Stimulated activated naive CD8-positive, alpha-beta T cell treated with anti-CD3 and anti-CD28 coated beads, Interleukin-15, Interleukin-2, amounts not matched to agents 100 U/mL and 50 U/mL, for 24 hours (primary cell): ENCODE measurements at regions not wholly inside any gene's neighbourhood (a gene's known extent, or its start where the extent isn't known, plus 50 kb on each side); places are given as distances from the start of the nearest gene placed in this dataset.

ENCODE experiments used
- ATAC-seq: fragments of 150-1000 bp; cut with Tn5 transposase; one replicate; pipeline ENCODE4 v1.10.0; 2021
- DNase-seq: peaks from one replicate; pipeline ENCODE4 v3.0.0; 2021

- no peak for ATAC-seq
- DNase-seq: no peak
Measured at GRCh38 chr1:4986306-4986705, 331.9 kb downstream of the AJAP1 start.

GRCh38 chr1:4984841-4985240 lies 330.4 kb downstream of the AJAP1 start:
- DNase-seq (no peak), ATAC-seq (no peak)

- DNase-seq (no peak), ATAC-seq (no peak)
Measured at GRCh38 chr1:4980211-4980610, 325.8 kb downstream of the AJAP1 start.

GRCh38 chr1:4978660-4979390 lies 324.4 kb downstream of the AJAP1 start:
- no peak for DNase-seq
- ATAC-seq: no peak

GRCh38 chr1:4977701-4978100 lies 323.3 kb downstream of the AJAP1 start:
- ATAC-seq: no peak
- DNase-seq: no peak

GRCh38 chr1:4976859-4977440 lies 322.5 kb downstream of the AJAP1 start:
- no peak for ATAC-seq
- DNase-seq: no peak

GRCh38 chr1:4975856-4976255 lies 321.4 kb downstream of the AJAP1 start:
- no peak for DNase-seq
- no peak for ATAC-seq

GRCh38 chr1:4974981-4975685 lies 320.7 kb downstream of the AJAP1 start:
- DNase-seq (no peak), ATAC-seq (no peak)

- DNase-seq: no peak
- ATAC-seq: no peak
Measured at GRCh38 chr1:4973341-4973740, 318.9 kb downstream of the AJAP1 start.

GRCh38 chr1:4972761-4973320 lies 318.4 kb downstream of the AJAP1 start:
- no peak for DNase-seq
- ATAC-seq: no peak

- ATAC-seq (no peak), DNase-seq (no peak)
Measured at GRCh38 chr1:4971666-4972065, 317.3 kb downstream of the AJAP1 start.

GRCh38 chr1:4970532-4970931 lies 316.1 kb downstream of the AJAP1 start:
- no peak for DNase-seq
- ATAC-seq: no peak

GRCh38 chr1:4969556-4970129 lies 315.2 kb downstream of the AJAP1 start:
- ATAC-seq (no peak), DNase-seq (no peak)

GRCh38 chr1:4965346-4966075 lies 311.1 kb downstream of the AJAP1 start:
- ATAC-seq (no peak), DNase-seq (no peak)

- no peak for ATAC-seq
- no peak for DNase-seq
Measured at GRCh38 chr1:4964634-4965345, 310.4 kb downstream of the AJAP1 start.

- DNase-seq: no peak
Measured at GRCh38 chr1:4963251-4963650, 308.8 kb downstream of the AJAP1 start.

GRCh38 chr1:4962836-4963235 lies 308.4 kb downstream of the AJAP1 start:
- DNase-seq (no peak), ATAC-seq (no peak)

More at GRCh38 chr1:4963251-4963650, 308.8 kb downstream of the AJAP1 start:
- ATAC-seq: no peak

GRCh38 chr1:4961935-4962645 lies 307.7 kb downstream of the AJAP1 start:
- ATAC-seq: no peak
- DNase-seq: no peak

- no peak for ATAC-seq
- DNase-seq: no peak
Measured at GRCh38 chr1:4960782-4961475, 306.5 kb downstream of the AJAP1 start.

GRCh38 chr1:4960336-4960735 lies 305.9 kb downstream of the AJAP1 start:
- DNase-seq (no peak), ATAC-seq (no peak)
